T-helper 1 cell treated with Interleukin-12 subunit alpha and Interleukin-12 subunit beta and Interleukin-4 antibody, amounts not matched to agents 30 μg/mL and 1 μg/mL, for 36 hours (primary cell): ENCODE measurements at regions not wholly inside any gene's neighbourhood (a gene's known extent, or its start where the extent isn't known, plus 50 kb on each side); places are given as distances from the start of the nearest gene placed in this dataset.

Source experiments
- H3K27ac Mint-ChIP-seq: one replicate; pipeline ENCODE4 v1.8.0; 2021; ENCODE audit warnings: mild to moderate bottlenecking, mixed read lengths
- H3K27me3 Mint-ChIP-seq: one replicate; pipeline ENCODE4 v1.8.0; 2021; ENCODE audit warnings: low read depth, mixed read lengths
- H3K36me3 Mint-ChIP-seq: one replicate; pipeline ENCODE4 v1.8.0; 2021; ENCODE audit warnings: low read depth, mixed read lengths
- H3K4me1 Mint-ChIP-seq: one replicate; pipeline ENCODE4 v1.8.0; 2021; ENCODE audit warnings: low read depth, mixed read lengths
- H3K4me3 Mint-ChIP-seq: one replicate; pipeline ENCODE4 v1.8.0; 2021; ENCODE audit warnings: mild to moderate bottlenecking, moderate library complexity, mixed read lengths
- H3K9me3 Mint-ChIP-seq: one replicate; pipeline ENCODE4 v1.8.0; 2021; ENCODE audit warnings: mixed read lengths

DNA sequence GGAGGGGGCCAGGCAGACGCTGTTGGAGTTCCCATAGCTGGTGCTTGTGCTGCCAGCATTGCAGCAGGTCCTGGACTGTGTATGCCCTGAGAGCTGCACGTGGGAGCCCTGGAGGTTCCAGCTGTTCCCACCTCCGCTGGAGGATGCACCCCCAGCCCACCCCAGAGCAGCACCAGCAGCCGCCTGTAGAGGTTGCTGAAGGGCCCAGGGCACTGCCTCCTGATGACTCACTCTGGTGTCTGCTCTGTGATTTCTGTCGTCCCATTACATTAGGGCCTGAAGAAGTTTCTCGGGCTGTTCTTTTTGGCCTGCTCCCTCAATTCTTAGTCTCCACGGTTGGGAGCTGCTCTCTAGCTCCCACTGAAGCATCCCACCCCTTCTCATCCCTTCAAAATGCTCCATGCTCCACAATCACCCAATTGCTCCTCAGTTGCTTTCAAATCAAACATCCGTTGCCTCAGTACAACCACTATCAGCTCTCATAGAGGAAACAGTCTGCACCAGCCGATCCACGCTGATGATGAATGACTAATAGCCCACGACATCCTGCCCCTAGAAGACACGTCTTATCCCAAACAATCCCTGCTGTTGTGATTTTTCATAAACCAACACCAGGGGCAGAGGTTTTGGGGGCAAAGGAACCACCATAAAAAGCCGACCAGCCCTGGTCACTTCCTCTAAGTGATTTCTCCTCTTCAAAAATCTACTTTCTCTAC lies 65.2 kb upstream of the RNF152 start:
- Mint-ChIP-seq H3K36me3 (peaks cover 2% of the 10 kb centered on the region), H3K27ac (no peak overlapping the region)

DNA sequence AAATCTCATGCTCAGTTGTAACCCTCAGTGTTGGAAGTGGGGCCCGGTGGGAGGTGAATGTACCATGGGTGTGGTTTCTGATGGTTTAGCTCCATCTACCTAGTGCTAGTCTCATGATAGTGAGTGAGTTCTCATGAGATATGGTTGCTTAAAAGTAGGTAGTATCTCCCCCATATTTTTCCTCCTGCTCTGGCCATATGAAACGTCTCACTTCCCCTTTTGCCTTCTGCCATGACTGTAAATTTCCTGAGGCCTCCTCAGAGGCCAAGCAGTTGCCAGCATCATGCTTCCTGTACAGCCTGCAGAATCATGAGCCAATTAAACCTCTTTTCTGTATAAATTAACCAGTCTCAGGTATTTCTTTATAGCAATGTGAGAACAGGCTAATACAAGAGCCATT lies 62.8 kb upstream of the RNF152 start:
- no peak overlapping the region for H3K27ac Mint-ChIP-seq
- peaks cover 7% of the 10 kb centered on the region for H3K9me3 Mint-ChIP-seq
- peaks cover 58% of the 10 kb centered on the region for H3K27me3 Mint-ChIP-seq
- no peak overlapping the region for H3K4me3 Mint-ChIP-seq
- peaks cover 21% of the 10 kb centered on the region for H3K4me1 Mint-ChIP-seq
- H3K36me3 Mint-ChIP-seq, result peaks cover 2% of the 10 kb centered on the region

More for the DNA sequence above, 65.2 kb upstream of the RNF152 start:
- Mint-ChIP-seq H3K9me3 (peaks cover 7% of the 10 kb centered on the region), H3K27me3 (peaks cover 46% of the 10 kb centered on the region), H3K4me3 (no peak overlapping the region), H3K4me1 (peaks cover 7% of the 10 kb centered on the region)

DNA sequence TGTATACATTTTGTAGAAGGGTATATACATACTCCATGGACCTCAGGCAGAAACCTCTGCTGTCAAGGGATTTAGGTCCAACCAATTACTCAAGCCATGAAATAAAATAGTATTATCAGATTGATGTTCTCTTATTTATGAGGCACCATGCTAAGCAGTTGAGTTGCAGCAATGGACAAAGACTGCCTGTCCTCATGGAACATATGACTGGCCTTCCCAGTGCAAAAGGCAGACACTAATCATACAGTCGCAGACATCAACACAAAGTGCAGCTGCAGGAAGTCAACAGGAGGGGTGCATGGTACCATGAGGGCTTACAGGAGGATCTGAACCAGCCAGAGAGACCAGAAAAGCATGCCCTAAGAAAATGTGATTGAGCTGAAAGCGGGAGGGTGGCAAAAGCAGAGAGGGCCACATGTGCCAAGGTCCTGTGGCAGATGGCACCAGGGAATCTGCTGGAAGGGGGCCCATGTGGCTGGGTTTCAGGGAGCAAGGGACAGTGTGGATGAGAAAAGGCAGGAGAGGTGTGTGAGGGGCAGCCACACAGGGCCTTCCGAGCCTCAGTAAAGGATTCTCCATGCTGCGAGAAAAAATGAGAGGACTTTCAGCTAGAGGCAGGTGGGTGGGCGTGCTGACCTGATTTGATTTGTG lies 61.4 kb upstream of the RNF152 start:
- peaks cover 63% of the 10 kb centered on the region for H3K27me3 Mint-ChIP-seq
- peaks cover 2% of the 10 kb centered on the region for H3K36me3 Mint-ChIP-seq
- peaks cover 22% of the 10 kb centered on the region for H3K4me1 Mint-ChIP-seq
- H3K4me3 Mint-ChIP-seq, result no peak overlapping the region
- H3K27ac Mint-ChIP-seq, result no peak overlapping the region
- H3K9me3 Mint-ChIP-seq, result peaks cover 7% of the 10 kb centered on the region

DNA sequence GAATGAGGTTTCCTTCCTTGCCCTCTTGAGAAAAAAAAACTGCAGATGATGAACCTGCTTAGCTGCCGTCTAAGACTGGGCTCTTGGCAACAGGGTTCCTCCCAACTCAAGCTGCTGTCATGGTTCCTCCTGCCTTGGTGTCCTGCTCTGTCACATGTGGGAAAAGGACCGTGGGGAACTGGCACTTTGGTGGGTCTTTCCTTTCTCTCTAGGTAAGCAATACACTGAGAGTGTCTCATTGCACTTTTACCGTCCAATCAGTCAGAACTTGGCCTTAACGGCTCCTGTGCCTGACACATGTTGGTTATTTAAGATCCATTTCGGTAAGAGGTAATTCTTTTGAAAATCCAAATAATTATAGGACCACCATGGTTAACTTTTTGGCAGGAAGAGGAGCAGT lies 60.8 kb upstream of the RNF152 start:
- no peak overlapping the region for H3K27ac Mint-ChIP-seq

DNA sequence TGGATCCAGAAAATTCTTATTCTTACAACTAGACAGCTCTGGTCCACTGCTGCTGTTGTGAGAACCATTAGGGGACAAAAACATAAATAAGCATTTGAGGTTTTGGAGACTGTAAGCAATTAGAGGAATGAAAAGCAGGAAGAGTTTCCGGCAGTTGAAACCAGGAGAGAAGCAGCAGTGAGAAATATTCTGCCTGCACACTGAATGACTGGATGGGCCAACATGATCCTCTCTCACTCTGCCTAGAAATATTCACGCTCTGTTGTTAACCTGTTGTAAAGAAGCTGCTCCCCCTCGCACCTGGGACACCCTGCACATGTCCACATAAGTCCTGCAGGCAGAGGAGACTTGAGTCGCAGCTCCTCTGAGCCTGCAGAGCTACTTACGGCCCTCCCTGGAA lies 60.4 kb upstream of the RNF152 start:
- peaks cover 2% of the 10 kb centered on the region for H3K36me3 Mint-ChIP-seq
- no peak overlapping the region for H3K4me3 Mint-ChIP-seq
- peaks cover 66% of the 10 kb centered on the region for H3K27me3 Mint-ChIP-seq
- H3K27ac Mint-ChIP-seq, result no peak overlapping the region
- H3K4me1 Mint-ChIP-seq, result peaks cover 22% of the 10 kb centered on the region
- peaks cover 3% of the 10 kb centered on the region for H3K9me3 Mint-ChIP-seq

More for the DNA sequence above, 60.8 kb upstream of the RNF152 start:
- H3K4me3 Mint-ChIP-seq, result no peak overlapping the region
- H3K9me3 Mint-ChIP-seq, result peaks cover 7% of the 10 kb centered on the region
- peaks cover 66% of the 10 kb centered on the region for H3K27me3 Mint-ChIP-seq
- H3K36me3 Mint-ChIP-seq, result peaks cover 2% of the 10 kb centered on the region
- peaks cover 22% of the 10 kb centered on the region for H3K4me1 Mint-ChIP-seq

DNA sequence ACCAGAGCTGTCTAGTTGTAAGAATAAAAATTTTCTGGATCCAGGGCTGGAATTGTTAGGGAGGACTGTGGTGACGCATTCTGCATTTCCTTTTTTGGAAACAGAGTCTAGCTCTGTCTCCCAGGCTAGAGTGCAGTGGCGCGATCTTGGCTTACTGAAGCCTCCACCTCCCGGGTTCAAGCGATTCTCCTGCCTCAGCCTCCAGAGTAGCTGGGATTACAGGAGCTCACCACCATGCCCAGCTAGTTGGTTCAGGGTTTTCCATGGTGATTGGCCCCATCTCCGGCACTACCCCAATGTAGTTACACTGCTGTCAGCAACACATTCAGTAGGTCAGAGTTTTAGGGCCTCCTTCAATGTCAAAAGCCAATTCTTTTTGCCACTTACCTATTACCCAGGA lies 58.6 kb upstream of the RNF152 start:
- Mint-ChIP-seq H3K36me3 (no peaks in the 10 kb centered on the region), H3K27ac (no peak overlapping the region), H3K27me3 (peaks cover 78% of the 10 kb centered on the region), H3K4me3 (no peak overlapping the region), H3K4me1 (peaks cover 22% of the 10 kb centered on the region), H3K9me3 (no peaks in the 10 kb centered on the region)

DNA sequence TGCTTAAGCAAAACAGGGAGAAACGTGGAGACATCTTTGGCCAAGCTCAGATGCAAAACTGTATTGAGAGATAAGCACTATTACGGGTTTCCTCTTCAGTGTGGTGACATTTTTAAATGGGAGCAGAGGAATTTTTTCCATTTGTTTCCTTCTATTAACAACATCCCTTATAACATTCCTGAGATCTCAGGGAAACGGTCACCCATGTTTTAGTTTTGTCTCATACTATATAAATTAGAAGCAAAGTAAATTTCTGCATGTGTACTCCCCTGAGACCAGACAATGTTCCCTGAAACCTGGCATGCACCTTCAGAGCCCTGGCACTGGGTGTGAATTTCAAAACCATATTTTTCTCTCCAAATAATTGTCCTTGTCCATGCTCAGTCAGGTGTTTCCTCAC lies 57.6 kb upstream of the RNF152 start:
- H3K27ac Mint-ChIP-seq, result no peak overlapping the region
- H3K4me3 Mint-ChIP-seq, result no peak overlapping the region
- peaks cover 76% of the 10 kb centered on the region for H3K27me3 Mint-ChIP-seq
- no peaks in the 10 kb centered on the region for H3K9me3 Mint-ChIP-seq
- peaks cover 22% of the 10 kb centered on the region for H3K4me1 Mint-ChIP-seq
- no peaks in the 10 kb centered on the region for H3K36me3 Mint-ChIP-seq

DNA sequence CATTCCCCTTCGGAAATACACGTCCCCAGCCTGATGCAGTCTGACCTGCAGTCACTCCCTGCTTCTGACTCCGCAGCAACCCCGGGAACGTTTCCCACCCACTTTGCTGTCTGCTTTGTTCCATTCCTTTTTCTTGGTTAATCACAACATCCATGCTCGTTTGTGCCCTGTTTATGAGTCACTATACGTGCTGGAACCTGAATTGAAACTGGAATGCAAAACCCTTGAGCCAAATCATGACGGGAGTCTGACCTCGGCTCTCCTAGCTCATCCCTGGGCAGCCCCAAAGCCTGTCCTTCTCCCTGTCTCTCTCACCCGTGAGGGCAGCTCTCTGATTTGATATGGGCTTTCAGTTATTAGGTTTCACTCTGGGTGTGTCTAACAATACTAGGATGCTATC lies 57.1 kb upstream of the RNF152 start:
- peaks cover 20% of the 10 kb centered on the region for H3K4me1 Mint-ChIP-seq
- H3K27ac Mint-ChIP-seq, result no peak overlapping the region
- no peak overlapping the region for H3K4me3 Mint-ChIP-seq
- peaks cover 74% of the 10 kb centered on the region for H3K27me3 Mint-ChIP-seq
- no peaks in the 10 kb centered on the region for H3K9me3 Mint-ChIP-seq
- H3K36me3 Mint-ChIP-seq, result no peaks in the 10 kb centered on the region

DNA sequence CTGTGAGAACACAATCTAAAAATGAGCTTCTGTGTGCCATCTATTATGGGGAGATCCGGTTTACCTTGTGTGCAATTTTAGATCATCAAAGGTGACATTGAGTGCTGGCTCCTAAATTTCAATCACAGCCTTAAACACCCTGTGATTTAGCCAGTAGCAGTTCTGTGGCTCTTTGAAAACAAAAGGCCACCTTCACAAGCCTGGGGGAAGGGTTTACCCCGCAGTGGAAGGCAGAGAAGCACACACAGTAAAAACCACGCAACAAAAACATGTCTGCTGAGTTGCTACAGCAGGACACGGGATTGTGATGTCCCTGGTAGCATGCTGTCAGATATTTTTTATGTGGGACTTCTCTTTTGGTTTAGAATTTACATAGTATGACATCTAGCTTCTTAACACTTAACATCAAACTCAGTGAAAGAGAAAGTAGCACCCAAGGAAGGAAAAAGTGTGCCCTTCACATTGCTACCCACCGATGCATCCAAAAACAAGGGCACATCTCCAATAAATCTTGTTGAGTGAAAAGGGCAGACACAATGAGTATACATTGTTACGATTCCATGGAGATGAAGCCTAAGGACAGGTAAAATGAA lies 56.1 kb upstream of the RNF152 start:
- Mint-ChIP-seq H3K4me1 (peaks cover 22% of the 10 kb centered on the region), H3K4me3 (no peak overlapping the region), H3K27ac (no peak overlapping the region), H3K36me3 (no peaks in the 10 kb centered on the region), H3K9me3 (peaks cover 5% of the 10 kb centered on the region), H3K27me3 (peaks cover 74% of the 10 kb centered on the region)

DNA sequence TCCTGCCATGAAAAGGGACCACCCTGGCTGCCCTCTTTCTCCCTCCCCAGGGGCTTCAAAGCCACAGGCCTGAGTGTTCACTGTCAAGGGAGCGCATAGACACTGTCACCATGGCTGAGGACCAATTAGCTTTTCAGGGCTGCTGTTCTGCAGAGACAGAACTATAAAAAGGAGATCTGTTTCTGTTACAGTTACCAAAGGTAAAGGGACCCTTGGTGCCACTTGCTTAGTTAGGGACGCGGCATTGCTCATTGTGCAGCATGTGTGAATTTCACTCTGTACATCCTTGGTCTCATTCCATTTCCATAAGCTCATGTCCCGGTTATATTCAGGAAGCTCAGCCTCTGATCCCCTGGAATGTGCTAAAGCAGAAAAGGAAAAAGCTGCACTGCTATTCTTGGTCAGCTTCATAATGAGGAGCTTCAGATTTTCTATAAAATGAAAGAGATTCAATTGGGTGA lies 55.5 kb upstream of the RNF152 start:
- H3K4me3 Mint-ChIP-seq, result no peak overlapping the region
- peaks cover 20% of the 10 kb centered on the region for H3K4me1 Mint-ChIP-seq
- H3K27me3 Mint-ChIP-seq, result peaks cover 75% of the 10 kb centered on the region
- no peaks in the 10 kb centered on the region for H3K36me3 Mint-ChIP-seq
- H3K9me3 Mint-ChIP-seq, result peaks cover 5% of the 10 kb centered on the region
- no peak overlapping the region for H3K27ac Mint-ChIP-seq

DNA sequence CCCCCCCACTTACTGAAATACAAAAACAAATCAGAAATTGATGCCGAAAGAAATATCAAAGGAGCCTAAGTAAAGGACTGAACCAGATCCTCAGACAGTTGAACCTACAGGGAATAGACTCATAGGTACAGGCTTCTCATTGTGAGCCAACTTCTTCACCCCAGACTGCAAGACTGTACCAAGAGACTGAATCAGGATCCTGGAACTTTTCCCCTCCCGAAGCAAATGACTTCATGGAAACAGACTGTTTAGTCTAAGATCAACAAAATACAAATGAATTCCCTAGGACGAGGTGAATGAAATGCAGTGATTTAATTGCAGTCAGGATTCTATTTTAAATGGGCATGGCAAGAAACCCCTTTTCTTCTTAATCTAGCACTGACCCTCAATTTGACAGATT lies 53.6 kb upstream of the RNF152 start:
- Mint-ChIP-seq H3K27ac (no peak overlapping the region), H3K9me3 (peaks cover 5% of the 10 kb centered on the region), H3K27me3 (peaks cover 64% of the 10 kb centered on the region), H3K4me1 (peaks cover 12% of the 10 kb centered on the region), H3K4me3 (no peak overlapping the region), H3K36me3 (no peaks in the 10 kb centered on the region)

DNA sequence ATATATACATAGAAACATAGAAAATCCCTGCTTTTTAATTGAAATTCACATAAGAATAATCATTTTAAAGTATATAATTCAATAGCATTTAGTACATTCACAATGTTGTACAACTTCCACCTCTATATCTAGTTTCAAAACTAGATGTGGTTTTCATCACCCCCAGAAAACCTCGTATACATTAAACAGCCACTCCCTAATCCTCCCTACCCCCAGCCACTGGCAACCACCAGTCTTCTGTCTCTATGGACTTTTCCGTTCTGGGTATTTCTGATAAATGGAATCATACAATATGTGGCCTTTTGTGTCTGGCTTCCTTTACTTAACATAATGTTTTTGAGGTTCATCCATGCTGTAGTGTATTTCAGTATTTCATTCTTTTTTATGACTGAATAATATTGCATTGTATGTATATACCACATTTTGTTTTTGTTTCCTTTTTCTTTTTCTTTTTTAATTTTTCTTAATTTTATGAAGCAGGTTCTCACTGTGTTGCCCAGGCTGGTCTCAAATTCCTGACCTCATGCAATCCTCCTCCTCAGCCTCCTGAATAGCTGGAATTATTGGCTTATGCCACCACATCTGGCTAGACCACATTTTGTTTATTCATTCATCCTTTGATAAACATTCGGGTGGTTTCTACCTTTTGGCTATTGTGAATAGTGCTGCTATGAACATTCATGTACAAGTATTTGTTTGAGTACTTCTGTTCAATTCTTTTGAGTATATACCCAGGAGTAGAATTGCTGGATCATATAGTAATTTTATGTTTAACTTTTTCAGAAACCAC lies 50.6 kb upstream of the RNF152 start:
- Mint-ChIP-seq H3K27ac (no peak overlapping the region), H3K36me3 (peaks cover 2% of the 10 kb centered on the region), H3K27me3 (peaks cover 46% of the 10 kb centered on the region), H3K9me3 (peaks cover 8% of the 10 kb centered on the region), H3K4me1 (peaks cover 12% of the 10 kb centered on the region), H3K4me3 (no peak overlapping the region)
